B cell (primary cell): ENCODE measurements at regions not wholly inside any gene's neighbourhood (a gene's known extent, or its start where the extent isn't known, plus 50 kb on each side); places are given as distances from the start of the nearest gene placed in this dataset.

Source experiments
- ATAC-seq: fragments of 200-7000 bp; cut with Tn5 transposase; one replicate; pipeline ENCODE4 v1.10.0; 2021; ENCODE audit warnings: low read depth, mild to moderate bottlenecking, moderate number of reproducible peaks, moderate library complexity
- CTCF ChIA-PET: fragments of 350-600 bp; sonication (Branson Sonifier 250); formaldehyde crosslinking; loops from one replicate; lab custom pipeline; 2021; ENCODE audit warnings: antibody characterized with exemption, inconsistent platforms; lab: Charles Lee
- POLR2A ChIA-PET: fragments of 350-600 bp; sonication (Branson Sonifier 250); formaldehyde crosslinking; loops from one replicate; lab custom pipeline; 2021; ENCODE audit warnings: antibody characterized with exemption; lab: Charles Lee
- DNase-seq: peaks from one replicate; pipeline ENCODE4 v3.0.0; 2013
- H2AFZ ChIP-seq: 2 replicates; pipeline ENCODE4 v1.6.1; 2012; ENCODE audit warnings: mild to moderate bottlenecking, low read depth, low read length; ENCODE audit not compliant: insufficient read depth, poor library complexity, severe bottlenecking
- H3K27ac ChIP-seq, 2 donors: 1 replicate in 1 of 2; 2 replicates in 1 of 2; pipeline ENCODE4 v1.5.1; 2012 to 2013; ENCODE audit warnings: low read length in 2 of 2, mild to moderate bottlenecking in 2 of 2, moderate library complexity in 1 of 2
- H3K27me3 ChIP-seq, 4 experiments: fragments of 200-600 bp in 1 of 4; sonication (generic) in 1 of 4; replicated peaks in 1 of 4; 1 replicate in 2 of 4; 2 replicates in 2 of 4; pipeline versions ENCODE4 v1.6.1 to v1.7.0; 2013 to 2016; ENCODE audit warnings: low read length in 3 of 4, mild to moderate bottlenecking in 2 of 4, mixed read lengths in 1 of 4, moderate library complexity in 1 of 4; ENCODE audit not compliant: insufficient read depth in 4 of 4, control insufficient read depth in 3 of 4; ENCODE audit errors: control extremely low read depth in 1 of 4
- H3K36me3 ChIP-seq, 2 experiments: replicated peaks in 1 of 2; 1 replicate in 1 of 2; 2 replicates in 1 of 2; pipeline versions ENCODE4 v1.6.1 to v1.7.1; 2013; ENCODE audit warnings: low read length in 1 of 2; ENCODE audit not compliant: insufficient read depth in 2 of 2, control insufficient read depth in 1 of 2; ENCODE audit errors: control extremely low read depth in 1 of 2, extremely low read depth in 1 of 2
- H3K4me1 ChIP-seq, 2 donors: fragments of 200-600 bp in 1 of 2; sonication (generic) in 1 of 2; 1 replicate in 1 of 2; 2 replicates in 1 of 2; pipeline versions ENCODE4 v1.5.1 to v1.6.1; 2013 to 2017; ENCODE audit warnings: low read length in 2 of 2; ENCODE audit not compliant: control insufficient read depth in 2 of 2, insufficient read depth in 2 of 2
- H3K4me2 ChIP-seq: replicated peaks from 2 replicates; pipeline ENCODE3; 2012; ENCODE audit warnings: mild to moderate bottlenecking, low read depth, low read length; ENCODE audit not compliant: poor library complexity, severe bottlenecking
- H3K4me3 ChIP-seq, 5 experiments: fragments of 200-600 bp in 1 of 5; sonication (generic) in 1 of 5; 1 replicate in 3 of 5; 2 replicates in 2 of 5; pipeline versions ENCODE4 v1.5.1 to v1.7.0; 2011 to 2016; ENCODE audit warnings: low read length in 4 of 5, mild to moderate bottlenecking in 4 of 5, low read depth in 2 of 5, control low read depth in 1 of 5, moderate library complexity in 1 of 5; ENCODE audit not compliant: insufficient read depth in 1 of 5; ENCODE audit errors: control extremely low read depth in 1 of 5, extremely low read depth in 1 of 5
- H3K79me2 ChIP-seq: fragments of 200-600 bp; sonication (generic); one replicate; pipeline ENCODE4 v1.6.0; 2016; ENCODE audit warnings: low read length; ENCODE audit not compliant: control insufficient read depth, insufficient read depth
- H3K9ac ChIP-seq: fragments of 200-600 bp; sonication (generic); 2 replicates; pipeline ENCODE4 v1.6.1; 2017; ENCODE audit warnings: mild to moderate bottlenecking, low read length, moderate library complexity
- H3K9me3 ChIP-seq, 3 donors: one replicate each; pipeline versions ENCODE4 v1.6.1 to v1.7.1; 2013; ENCODE audit warnings: low read length in 2 of 3; ENCODE audit not compliant: control insufficient read depth in 2 of 3, insufficient read depth in 1 of 3; ENCODE audit errors: control extremely low read depth in 1 of 3
- H4K20me1 ChIP-seq: 2 replicates; pipeline ENCODE4 v1.6.0; 2012; ENCODE audit warnings: mild to moderate bottlenecking, low read length; ENCODE audit not compliant: insufficient read depth, control insufficient read depth, poor library complexity, severe bottlenecking
- H3K27ac Mint-ChIP-seq: one replicate; pipeline ENCODE4 v1.8.0; 2021; ENCODE audit warnings: mixed read lengths
- H3K27me3 Mint-ChIP-seq: one replicate; pipeline ENCODE4 v1.8.0; 2021; ENCODE audit warnings: mixed read lengths
- H3K4me1 Mint-ChIP-seq: one replicate; pipeline ENCODE4 v1.8.0; 2021; ENCODE audit warnings: mixed read lengths
- H3K4me3 Mint-ChIP-seq: one replicate; pipeline ENCODE4 v1.8.0; 2021; ENCODE audit warnings: mixed read lengths
- H3K9me3 Mint-ChIP-seq: one replicate; pipeline ENCODE4 v1.8.0; 2022; ENCODE audit warnings: mixed read lengths; ENCODE audit not compliant: insufficient read depth
- EZH2 ChIP-seq: IDR thresholded peaks from 2 replicates; pipeline ENCODE4 v1.6.1; 2012; ENCODE audit warnings: borderline replicate concordance, low read depth, mild to moderate bottlenecking, moderate library complexity, low read length; ENCODE audit not compliant: insufficient read depth, poor library complexity, severe bottlenecking
- WGBS: methylation state at CpG from one replicate; pipeline ENCODE4 v1.1.5; 2013; ENCODE audit warnings: missing lambda C conversion rate; ENCODE audit not compliant: insufficient coverage; 5-methylcytosine and 5-hydroxymethylcytosine counted together
- intact Hi-C: fragments of 100-400 bp; cut with micrococcal nuclease; formaldehyde crosslinking; loops from one replicate; pipeline ENCODE4 v1.10.0; 2022
- TF ChIP-seq, protein P1 (sequence below): fragments of 200-600 bp; IDR thresholded peaks from one replicate; pipeline ENCODE4 v1.8.0; 2022; ENCODE audit warnings: antibody characterized with exemption, mild to moderate bottlenecking

DNA sequence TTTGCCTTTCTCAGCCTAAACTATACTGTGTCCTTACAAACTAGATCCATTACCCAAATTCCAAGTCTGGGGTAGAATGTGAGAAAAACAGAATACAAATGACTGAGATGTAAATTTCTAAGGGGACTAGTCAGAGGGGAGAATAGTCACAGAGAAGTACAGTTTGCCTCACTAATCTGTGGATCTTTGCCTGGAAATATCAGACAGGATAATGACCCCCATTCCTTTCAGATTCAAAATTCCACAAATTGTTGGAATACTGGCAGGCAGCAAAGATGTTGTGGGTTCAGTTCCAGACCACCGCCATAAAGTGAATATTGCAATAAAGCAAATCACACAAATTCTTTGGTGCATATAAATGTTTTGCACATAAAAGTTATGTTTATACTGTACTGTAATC lies 762.8 kb upstream of the NR2F2 start:
- H3K27me3 Mint-ChIP-seq: no peaks in the 10 kb centered on the region
- no peak overlapping the region for H3K27ac ChIP-seq
- no peak overlapping the region for H3K4me3 Mint-ChIP-seq
- no peak overlapping the region for H3K4me3 ChIP-seq
- no peak overlapping the region for H2AFZ ChIP-seq
- no peaks in the 10 kb centered on the region for H3K79me2 ChIP-seq
- no peaks in the 10 kb centered on the region for H3K27me3 ChIP-seq
- no peaks in the 10 kb centered on the region for H3K4me1 Mint-ChIP-seq
- ChIA-PET POLR2A (no interaction called here), CTCF (no interaction called here)
- intact Hi-C loops: no loop called here
- H3K4me2 ChIP-seq: no peak overlapping the region
- no peaks in the 10 kb centered on the region for H3K4me1 ChIP-seq
- no peak for DNase-seq
- no peaks in the 10 kb centered on the region for H3K36me3 ChIP-seq
- H3K9me3 ChIP-seq: peaks cover 0 to 4% (median 0%) of the 10 kb centered on the region in 3 donors
- TF ChIP-seq EZH2: no peak
- TF ChIP-seq, protein P1, sequence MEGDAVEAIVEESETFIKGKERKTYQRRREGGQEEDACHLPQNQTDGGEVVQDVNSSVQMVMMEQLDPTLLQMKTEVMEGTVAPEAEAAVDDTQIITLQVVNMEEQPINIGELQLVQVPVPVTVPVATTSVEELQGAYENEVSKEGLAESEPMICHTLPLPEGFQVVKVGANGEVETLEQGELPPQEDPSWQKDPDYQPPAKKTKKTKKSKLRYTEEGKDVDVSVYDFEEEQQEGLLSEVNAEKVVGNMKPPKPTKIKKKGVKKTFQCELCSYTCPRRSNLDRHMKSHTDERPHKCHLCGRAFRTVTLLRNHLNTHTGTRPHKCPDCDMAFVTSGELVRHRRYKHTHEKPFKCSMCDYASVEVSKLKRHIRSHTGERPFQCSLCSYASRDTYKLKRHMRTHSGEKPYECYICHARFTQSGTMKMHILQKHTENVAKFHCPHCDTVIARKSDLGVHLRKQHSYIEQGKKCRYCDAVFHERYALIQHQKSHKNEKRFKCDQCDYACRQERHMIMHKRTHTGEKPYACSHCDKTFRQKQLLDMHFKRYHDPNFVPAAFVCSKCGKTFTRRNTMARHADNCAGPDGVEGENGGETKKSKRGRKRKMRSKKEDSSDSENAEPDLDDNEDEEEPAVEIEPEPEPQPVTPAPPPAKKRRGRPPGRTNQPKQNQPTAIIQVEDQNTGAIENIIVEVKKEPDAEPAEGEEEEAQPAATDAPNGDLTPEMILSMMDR: no peak
- ATAC-seq: no peak
- WGBS: no CpG with 5 or more reads among the region's 1 CpG
- no peak overlapping the region for H3K9ac ChIP-seq
- no peak overlapping the region for H3K27ac Mint-ChIP-seq
- peaks cover 5% of the 10 kb centered on the region for H3K9me3 Mint-ChIP-seq
- H4K20me1 ChIP-seq: no peaks in the 10 kb centered on the region

DNA sequence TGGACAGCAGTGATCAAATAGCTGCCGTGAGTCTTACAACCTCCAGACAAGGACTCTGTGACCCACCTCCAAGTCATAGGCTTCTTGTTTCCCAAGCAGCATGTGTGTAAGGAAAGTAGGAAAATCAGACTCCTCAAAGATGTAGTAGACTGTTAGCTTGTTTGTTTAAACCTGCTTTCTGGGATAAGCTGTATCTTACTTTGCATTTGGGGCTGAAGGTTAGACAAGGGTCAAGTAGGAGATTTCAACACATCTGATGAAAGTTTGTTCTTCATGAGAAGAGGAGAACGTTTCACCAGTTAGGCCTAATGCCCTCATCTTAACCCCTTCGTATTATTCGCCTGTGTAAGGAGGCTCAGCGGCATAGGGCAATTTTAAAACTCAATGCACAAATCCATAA lies 756.4 kb upstream of the NR2F2 start:
- Mint-ChIP-seq H3K4me1 (no peaks in the 10 kb centered on the region), H3K9me3 (peaks cover 7% of the 10 kb centered on the region), H3K4me3 (no peak overlapping the region), H3K27me3 (no peaks in the 10 kb centered on the region), H3K27ac (no peak overlapping the region)
- ATAC-seq (no peak), DNase-seq (no peak)
- TF ChIP-seq, protein P1: no peak
- no peak for TF ChIP-seq EZH2
- CTCF ChIA-PET: no interaction called here
- no peaks in the 10 kb centered on the region for H4K20me1 ChIP-seq
- no peaks in the 10 kb centered on the region for H3K36me3 ChIP-seq
- H3K9me3 ChIP-seq: peaks cover 0 to 4% (median 0%) of the 10 kb centered on the region in 3 donors
- no peak overlapping the region for H3K9ac ChIP-seq
- no peaks in the 10 kb centered on the region for H3K4me1 ChIP-seq
- POLR2A ChIA-PET: no interaction called here
- H3K4me2 ChIP-seq: no peak overlapping the region
- no peak overlapping the region for H3K4me3 ChIP-seq
- 90% methylated on average over 2 of the region's 5 CpGs for WGBS
- intact Hi-C loops: no loop called here
- no peaks in the 10 kb centered on the region for H3K27me3 ChIP-seq
- no peaks in the 10 kb centered on the region for H3K79me2 ChIP-seq
- H3K27ac ChIP-seq: no peak overlapping the region
- no peak overlapping the region for H2AFZ ChIP-seq
